ENCODE measurements at regions not wholly inside any gene's neighbourhood (a gene's known extent, or its start where the extent isn't known, plus 50 kb on each side); places are given as distances from the start of the nearest gene placed in this dataset.
"Not testable (repeated sequence)": the region's sequence is repeated elsewhere in the genome, so short reads cannot be mapped to it uniquely, and the experiment has no call there.

- TF ChIP-seq CTCF, EZH2phosphoT487 (IDR thresholded peaks at IDR 0.05): not testable (repeated sequence)
Measured at GRCh38 chr1:148233250-148233649, 81.2 kb upstream of the NBPF11 start.

All from neural progenitor cell (in vitro differentiated cells).